GM18873 (cell line): ENCODE measurements at regions not wholly inside any gene's neighbourhood (a gene's known extent, or its start where the extent isn't known, plus 50 kb on each side); places are given as distances from the start of the nearest gene placed in this dataset.

Experiments
- ATAC-seq: cut with Tn5 transposase; IDR thresholded peaks from one replicate; pipeline ENCODE4 v1.9.1; 2021; ENCODE audit warnings: mild to moderate bottlenecking, moderate library complexity, moderate number of reproducible peaks; ENCODE audit not compliant: unreplicated experiment, low FRiP score

- ATAC-seq, result no peak
These were observed 432.4 kb upstream of the RASGEF1B start for GRCh38 chr4:81904121-81904520.

- no peak for ATAC-seq
These were observed 431.5 kb upstream of the RASGEF1B start for GRCh38 chr4:81903212-81903611.

GRCh38 chr4:81898862-81899504 is 427.3 kb upstream of the RASGEF1B start:
- no peak for ATAC-seq

- no peak for ATAC-seq
These were observed 425.2 kb upstream of the RASGEF1B start for GRCh38 chr4:81896936-81897335.

GRCh38 chr4:81891005-81891996 is 419.6 kb upstream of the RASGEF1B start:
- no peak for ATAC-seq

- ATAC-seq, result no peak
These were observed 413.3 kb upstream of the RASGEF1B start for GRCh38 chr4:81884986-81885385.

- no peak for ATAC-seq
These were observed 412.1 kb upstream of the RASGEF1B start for GRCh38 chr4:81883530-81884450.

GRCh38 chr4:81883004-81883403 is 411.3 kb upstream of the RASGEF1B start:
- no peak for ATAC-seq

- ATAC-seq, result no peak
These were observed 410.3 kb upstream of the RASGEF1B start for GRCh38 chr4:81881855-81882621.

GRCh38 chr4:81876106-81876505 is 404.4 kb upstream of the RASGEF1B start:
- ATAC-seq, result no peak

- ATAC-seq, result no peak
These were observed 403.2 kb upstream of the RASGEF1B start for GRCh38 chr4:81874661-81875515.

GRCh38 chr4:81870275-81870674 is 398.6 kb upstream of the RASGEF1B start:
- no peak for ATAC-seq

GRCh38 chr4:81860111-81860510 is 388.4 kb upstream of the RASGEF1B start:
- no peak for ATAC-seq

- ATAC-seq, result no peak
These were observed 382.7 kb upstream of the RASGEF1B start for GRCh38 chr4:81854406-81854805.

- ATAC-seq, result no peak
These were observed 380.5 kb upstream of the RASGEF1B start for GRCh38 chr4:81852031-81852715.

GRCh38 chr4:81850701-81851100 is 379.0 kb upstream of the RASGEF1B start:
- no peak for ATAC-seq

- ATAC-seq, result no peak
These were observed 374.1 kb upstream of the RASGEF1B start for GRCh38 chr4:81845761-81846160.

- ATAC-seq, result no peak
These were observed 373.6 kb upstream of the RASGEF1B start for GRCh38 chr4:81845273-81845672.
